ENCODE measurements at regions not wholly inside any gene's neighbourhood (a gene's known extent, or its start where the extent isn't known, plus 50 kb on each side); places are given as distances from the start of the nearest gene placed in this dataset.
"Not testable (repeated sequence)": the region's sequence is repeated elsewhere in the genome, so short reads cannot be mapped to it uniquely, and the experiment has no call there.

- peak; percentile 17 for DNase-seq
Measured at GRCh38 chr11:103585401-103585800, 451.0 kb upstream of the DDI1 start.

GRCh38 chr11:103585911-103586310, 450.5 kb upstream of the DDI1 start:
- DNase-seq: no peak

GRCh38 chr11:103586756-103587155, 449.7 kb upstream of the DDI1 start:
- no peak for DNase-seq

- DNase-seq: peak; percentile 29
Measured at GRCh38 chr11:103587901-103588788, 448.3 kb upstream of the DDI1 start.

- no peak for DNase-seq
Measured at GRCh38 chr11:103591554-103591953, 444.9 kb upstream of the DDI1 start.

GRCh38 chr11:103594283-103594682, 442.2 kb upstream of the DDI1 start:
- DNase-seq: no peak

- DNase-seq: no peak
Measured at GRCh38 chr11:103596315-103596714, 440.1 kb upstream of the DDI1 start.

- DNase-seq: peak; percentile 28
Measured at GRCh38 chr11:103601225-103601846, 435.1 kb upstream of the DDI1 start.

GRCh38 chr11:103602840-103603239, 433.6 kb upstream of the DDI1 start:
- no peak for DNase-seq

- no peak for DNase-seq
Measured at GRCh38 chr11:103604310-103604709, 432.1 kb upstream of the DDI1 start.

- no peak for DNase-seq
Measured at GRCh38 chr11:103608566-103608965, 427.9 kb upstream of the DDI1 start.

- peak; percentile 94 for DNase-seq
Measured at GRCh38 chr11:103609117-103610066, 427.0 kb upstream of the DDI1 start.

- DNase-seq: no peak
Measured at GRCh38 chr11:103610435-103610834, 426.0 kb upstream of the DDI1 start.

GRCh38 chr11:103611526-103612260, 424.7 kb upstream of the DDI1 start:
- not testable (repeated sequence) for DNase-seq

GRCh38 chr11:103612451-103612850, 424.0 kb upstream of the DDI1 start:
- DNase-seq: not testable (repeated sequence)

GRCh38 chr11:103616586-103616985, 419.9 kb upstream of the DDI1 start:
- not testable (repeated sequence) for DNase-seq

GRCh38 chr11:103618528-103618927, 417.9 kb upstream of the DDI1 start:
- peak; percentile 45 for DNase-seq

- no peak for DNase-seq
Measured at GRCh38 chr11:103619480-103619879, 417.0 kb upstream of the DDI1 start.

GRCh38 chr11:103619938-103620337, 416.5 kb upstream of the DDI1 start:
- no peak for DNase-seq

- DNase-seq: no peak
Measured at GRCh38 chr11:103622296-103622695, 414.1 kb upstream of the DDI1 start.

- DNase-seq: no peak
Measured at GRCh38 chr11:103623933-103624332, 412.5 kb upstream of the DDI1 start.

All from NCI-H226 (cell line).